ENCODE measurements at regions not wholly inside any gene's neighbourhood (a gene's known extent, or its start where the extent isn't known, plus 50 kb on each side); places are given as distances from the start of the nearest gene placed in this dataset.

DNA sequence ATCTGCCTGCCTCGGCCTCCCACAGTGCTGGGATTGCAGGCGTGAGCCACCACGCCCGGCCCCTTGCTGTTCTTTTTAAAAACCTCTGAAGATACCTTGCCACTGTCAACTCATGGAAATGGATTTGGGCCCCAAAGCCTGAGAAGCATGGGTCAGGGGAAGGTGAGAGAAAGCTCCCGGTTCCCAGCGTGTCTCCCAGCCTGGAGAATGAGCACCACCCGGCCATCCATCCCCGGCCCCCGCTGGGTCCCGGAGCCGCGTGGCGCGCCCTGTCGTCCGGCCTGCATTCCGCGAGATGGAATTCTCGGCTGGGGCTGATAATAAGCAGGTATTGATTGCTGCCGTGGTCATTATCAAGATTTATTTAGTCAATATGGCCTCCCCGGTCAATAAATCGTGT, 126.5 kb upstream of the MYL2 start:
- TF ChIP-seq ZFP3 (CRISPR knock-in tag; IDR thresholded peaks at IDR 0.05) = no peak
- TF ChIP-seq, protein P1, sequence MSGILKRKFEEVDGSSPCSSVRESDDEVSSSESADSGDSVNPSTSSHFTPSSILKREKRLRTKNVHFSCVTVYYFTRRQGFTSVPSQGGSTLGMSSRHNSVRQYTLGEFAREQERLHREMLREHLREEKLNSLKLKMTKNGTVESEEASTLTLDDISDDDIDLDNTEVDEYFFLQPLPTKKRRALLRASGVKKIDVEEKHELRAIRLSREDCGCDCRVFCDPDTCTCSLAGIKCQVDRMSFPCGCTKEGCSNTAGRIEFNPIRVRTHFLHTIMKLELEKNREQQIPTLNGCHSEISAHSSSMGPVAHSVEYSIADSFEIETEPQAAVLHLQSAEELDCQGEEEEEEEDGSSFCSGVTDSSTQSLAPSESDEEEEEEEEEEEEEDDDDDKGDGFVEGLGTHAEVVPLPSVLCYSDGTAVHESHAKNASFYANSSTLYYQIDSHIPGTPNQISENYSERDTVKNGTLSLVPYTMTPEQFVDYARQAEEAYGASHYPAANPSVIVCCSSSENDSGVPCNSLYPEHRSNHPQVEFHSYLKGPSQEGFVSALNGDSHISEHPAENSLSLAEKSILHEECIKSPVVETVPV (CRISPR knock-in tag; IDR thresholded peaks at IDR 0.05) = no peak
- TF ChIP-seq SNAI2 (CRISPR knock-in tag; IDR thresholded peaks at IDR 0.05) = no peak
- TF ChIP-seq, protein P2, sequence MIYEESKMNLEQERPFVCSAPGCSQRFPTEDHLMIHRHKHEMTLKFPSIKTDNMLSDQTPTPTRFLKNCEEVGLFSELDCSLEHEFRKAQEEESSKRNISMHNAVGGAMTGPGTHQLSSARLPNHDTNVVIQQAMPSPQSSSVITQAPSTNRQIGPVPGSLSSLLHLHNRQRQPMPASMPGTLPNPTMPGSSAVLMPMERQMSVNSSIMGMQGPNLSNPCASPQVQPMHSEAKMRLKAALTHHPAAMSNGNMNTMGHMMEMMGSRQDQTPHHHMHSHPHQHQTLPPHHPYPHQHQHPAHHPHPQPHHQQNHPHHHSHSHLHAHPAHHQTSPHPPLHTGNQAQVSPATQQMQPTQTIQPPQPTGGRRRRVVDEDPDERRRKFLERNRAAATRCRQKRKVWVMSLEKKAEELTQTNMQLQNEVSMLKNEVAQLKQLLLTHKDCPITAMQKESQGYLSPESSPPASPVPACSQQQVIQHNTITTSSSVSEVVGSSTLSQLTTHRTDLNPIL (CRISPR knock-in tag; IDR thresholded peaks at IDR 0.05; ENCODE audit: low read depth) = no peak
- TF ChIP-seq ZFP30 (CRISPR knock-in tag; IDR thresholded peaks at IDR 0.05) = no peak
- TF ChIP-seq, protein P3, sequence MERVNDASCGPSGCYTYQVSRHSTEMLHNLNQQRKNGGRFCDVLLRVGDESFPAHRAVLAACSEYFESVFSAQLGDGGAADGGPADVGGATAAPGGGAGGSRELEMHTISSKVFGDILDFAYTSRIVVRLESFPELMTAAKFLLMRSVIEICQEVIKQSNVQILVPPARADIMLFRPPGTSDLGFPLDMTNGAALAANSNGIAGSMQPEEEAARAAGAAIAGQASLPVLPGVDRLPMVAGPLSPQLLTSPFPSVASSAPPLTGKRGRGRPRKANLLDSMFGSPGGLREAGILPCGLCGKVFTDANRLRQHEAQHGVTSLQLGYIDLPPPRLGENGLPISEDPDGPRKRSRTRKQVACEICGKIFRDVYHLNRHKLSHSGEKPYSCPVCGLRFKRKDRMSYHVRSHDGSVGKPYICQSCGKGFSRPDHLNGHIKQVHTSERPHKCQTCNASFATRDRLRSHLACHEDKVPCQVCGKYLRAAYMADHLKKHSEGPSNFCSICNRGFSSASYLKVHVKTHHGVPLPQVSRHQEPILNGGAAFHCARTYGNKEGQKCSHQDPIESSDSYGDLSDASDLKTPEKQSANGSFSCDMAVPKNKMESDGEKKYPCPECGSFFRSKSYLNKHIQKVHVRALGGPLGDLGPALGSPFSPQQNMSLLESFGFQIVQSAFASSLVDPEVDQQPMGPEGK (CRISPR knock-in tag; IDR thresholded peaks at IDR 0.05; ENCODE audit: borderline replicate concordance) = no peak
- TF ChIP-seq RARB (CRISPR knock-in tag; IDR thresholded peaks at IDR 0.05) = no peak
- TF ChIP-seq, protein P4, sequence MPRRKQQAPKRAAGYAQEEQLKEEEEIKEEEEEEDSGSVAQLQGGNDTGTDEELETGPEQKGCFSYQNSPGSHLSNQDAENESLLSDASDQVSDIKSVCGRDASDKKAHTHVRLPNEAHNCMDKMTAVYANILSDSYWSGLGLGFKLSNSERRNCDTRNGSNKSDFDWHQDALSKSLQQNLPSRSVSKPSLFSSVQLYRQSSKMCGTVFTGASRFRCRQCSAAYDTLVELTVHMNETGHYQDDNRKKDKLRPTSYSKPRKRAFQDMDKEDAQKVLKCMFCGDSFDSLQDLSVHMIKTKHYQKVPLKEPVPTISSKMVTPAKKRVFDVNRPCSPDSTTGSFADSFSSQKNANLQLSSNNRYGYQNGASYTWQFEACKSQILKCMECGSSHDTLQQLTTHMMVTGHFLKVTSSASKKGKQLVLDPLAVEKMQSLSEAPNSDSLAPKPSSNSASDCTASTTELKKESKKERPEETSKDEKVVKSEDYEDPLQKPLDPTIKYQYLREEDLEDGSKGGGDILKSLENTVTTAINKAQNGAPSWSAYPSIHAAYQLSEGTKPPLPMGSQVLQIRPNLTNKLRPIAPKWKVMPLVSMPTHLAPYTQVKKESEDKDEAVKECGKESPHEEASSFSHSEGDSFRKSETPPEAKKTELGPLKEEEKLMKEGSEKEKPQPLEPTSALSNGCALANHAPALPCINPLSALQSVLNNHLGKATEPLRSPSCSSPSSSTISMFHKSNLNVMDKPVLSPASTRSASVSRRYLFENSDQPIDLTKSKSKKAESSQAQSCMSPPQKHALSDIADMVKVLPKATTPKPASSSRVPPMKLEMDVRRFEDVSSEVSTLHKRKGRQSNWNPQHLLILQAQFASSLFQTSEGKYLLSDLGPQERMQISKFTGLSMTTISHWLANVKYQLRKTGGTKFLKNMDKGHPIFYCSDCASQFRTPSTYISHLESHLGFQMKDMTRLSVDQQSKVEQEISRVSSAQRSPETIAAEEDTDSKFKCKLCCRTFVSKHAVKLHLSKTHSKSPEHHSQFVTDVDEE (CRISPR knock-in tag; IDR thresholded peaks at IDR 0.05) = no peak
- no peak for TF ChIP-seq OSR1 (CRISPR knock-in tag; IDR thresholded peaks at IDR 0.05)
- no peak for TF ChIP-seq TOX (CRISPR knock-in tag; IDR thresholded peaks at IDR 0.05; ENCODE audit: borderline replicate concordance)
- TF ChIP-seq TCF4 (CRISPR knock-in tag; IDR thresholded peaks at IDR 0.05; ENCODE audit: borderline replicate concordance) = no peak
- no peak for TF ChIP-seq ARNTL (CRISPR knock-in tag; IDR thresholded peaks at IDR 0.05; ENCODE audit: borderline replicate concordance, low read depth)
